C4-2B (cell line): ENCODE measurements at regions not wholly inside any gene's neighbourhood (a gene's known extent, or its start where the extent isn't known, plus 50 kb on each side); places are given as distances from the start of the nearest gene placed in this dataset.

Source experiments
- H3K27ac ChIP-seq: fragments of 450-650 bp; 2 replicates; pipeline ENCODE4 v1.5.1; 2017
- ZFX ChIP-seq: fragments of 450-650 bp; IDR thresholded peaks from 2 replicates; pipeline ENCODE4 v1.6.1; 2017
- TF ChIP-seq, protein P1 (sequence below): fragments of 450-650 bp; conservative IDR thresholded peaks from 2 replicates; pipeline ENCODE4 v1.5.1; 2017; ENCODE audit warnings: mild to moderate bottlenecking

GRCh38 chr9:89715881-89716280 is 111.1 kb downstream of the GADD45G start:
- no peak overlapping the region for H3K27ac ChIP-seq
- no peak for TF ChIP-seq ZFX

GRCh38 chr9:89716559-89716958 is 111.7 kb downstream of the GADD45G start:
- no peak overlapping the region for H3K27ac ChIP-seq

GRCh38 chr9:89718176-89718575 is 113.4 kb downstream of the GADD45G start:
- no peak overlapping the region for H3K27ac ChIP-seq
- TF ChIP-seq ZFX = no peak

More at GRCh38 chr9:89716559-89716958, 111.7 kb downstream of the GADD45G start:
- TF ChIP-seq, protein P1, sequence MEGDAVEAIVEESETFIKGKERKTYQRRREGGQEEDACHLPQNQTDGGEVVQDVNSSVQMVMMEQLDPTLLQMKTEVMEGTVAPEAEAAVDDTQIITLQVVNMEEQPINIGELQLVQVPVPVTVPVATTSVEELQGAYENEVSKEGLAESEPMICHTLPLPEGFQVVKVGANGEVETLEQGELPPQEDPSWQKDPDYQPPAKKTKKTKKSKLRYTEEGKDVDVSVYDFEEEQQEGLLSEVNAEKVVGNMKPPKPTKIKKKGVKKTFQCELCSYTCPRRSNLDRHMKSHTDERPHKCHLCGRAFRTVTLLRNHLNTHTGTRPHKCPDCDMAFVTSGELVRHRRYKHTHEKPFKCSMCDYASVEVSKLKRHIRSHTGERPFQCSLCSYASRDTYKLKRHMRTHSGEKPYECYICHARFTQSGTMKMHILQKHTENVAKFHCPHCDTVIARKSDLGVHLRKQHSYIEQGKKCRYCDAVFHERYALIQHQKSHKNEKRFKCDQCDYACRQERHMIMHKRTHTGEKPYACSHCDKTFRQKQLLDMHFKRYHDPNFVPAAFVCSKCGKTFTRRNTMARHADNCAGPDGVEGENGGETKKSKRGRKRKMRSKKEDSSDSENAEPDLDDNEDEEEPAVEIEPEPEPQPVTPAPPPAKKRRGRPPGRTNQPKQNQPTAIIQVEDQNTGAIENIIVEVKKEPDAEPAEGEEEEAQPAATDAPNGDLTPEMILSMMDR = no peak
- TF ChIP-seq ZFX = no peak

- no peak for TF ChIP-seq ZFX
- TF ChIP-seq, protein P1 = no peak
- no peak overlapping the region for H3K27ac ChIP-seq
These were observed 113.8 kb downstream of the GADD45G start for GRCh38 chr9:89718651-89719050.

- TF ChIP-seq, protein P1 = no peak
- no peak for TF ChIP-seq ZFX
- H3K27ac ChIP-seq = no peak overlapping the region
These were observed 114.4 kb downstream of the GADD45G start for GRCh38 chr9:89719202-89719601.

DNA sequence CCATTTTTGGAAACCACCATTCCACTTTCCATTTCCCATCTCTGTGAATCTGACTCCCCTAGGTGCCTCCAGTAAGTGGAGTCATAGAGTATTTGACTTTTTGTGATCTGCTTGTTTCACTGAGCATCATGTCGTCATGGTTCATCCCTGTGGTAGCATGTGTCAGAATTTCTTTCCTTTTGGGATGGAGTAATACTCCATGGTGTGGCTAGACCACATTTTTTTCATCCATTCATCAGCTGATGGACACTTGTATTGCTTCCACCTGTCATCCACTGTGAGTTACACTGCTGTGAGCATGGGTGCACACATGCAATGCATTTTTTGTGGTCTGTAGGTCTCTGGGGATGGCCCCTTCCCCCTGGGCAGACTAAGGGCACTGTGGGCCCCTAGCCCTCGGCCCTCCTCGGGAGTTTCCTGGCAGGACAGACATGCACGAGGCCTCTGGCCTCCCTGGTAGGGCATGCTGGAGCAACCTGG is 115.9 kb downstream of the GADD45G start:
- no peak for TF ChIP-seq ZFX
- TF ChIP-seq, protein P1 = no peak
- no peak overlapping the region for H3K27ac ChIP-seq

DNA sequence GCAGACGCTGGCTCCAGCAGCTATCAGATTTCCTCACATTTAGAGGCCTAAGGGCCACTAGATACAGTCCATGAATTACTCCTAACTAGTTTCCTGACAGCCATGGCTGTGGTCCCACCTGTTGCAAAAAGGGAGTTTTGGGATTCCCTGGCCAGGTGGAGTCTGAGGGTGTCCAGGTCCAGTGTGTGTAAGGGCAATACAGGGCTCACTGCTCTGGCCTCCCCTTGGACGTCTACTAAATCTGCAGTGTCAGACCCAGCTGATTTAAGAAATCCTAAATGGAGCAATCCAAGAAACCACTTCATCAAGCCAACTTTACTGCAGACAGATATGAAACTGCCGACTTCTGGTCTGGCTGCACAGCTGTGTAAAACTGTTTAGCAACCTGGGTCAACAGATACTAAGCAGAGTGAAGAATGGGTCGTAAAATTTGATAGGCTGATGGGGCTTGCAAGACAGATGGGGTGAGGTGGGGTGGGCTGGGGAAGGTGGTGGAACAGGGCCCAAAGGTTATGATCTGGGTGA is 116.4 kb downstream of the GADD45G start:
- TF ChIP-seq ZFX = no peak
- TF ChIP-seq, protein P1 = no peak
- no peak overlapping the region for H3K27ac ChIP-seq

- H3K27ac ChIP-seq = no peak overlapping the region
- TF ChIP-seq ZFX = no peak
- TF ChIP-seq, protein P1 = no peak
These were observed 117.2 kb downstream of the GADD45G start for GRCh38 chr9:89721971-89722530.
